ENCODE measurements at regions not wholly inside any gene's neighbourhood (a gene's known extent, or its start where the extent isn't known, plus 50 kb on each side); places are given as distances from the start of the nearest gene placed in this dataset.

- no peak for DNase-seq
- intact Hi-C loops (cut with DNase I) = no loop called here
- H3K4me3 ChIP-seq (ENCODE audit: low read length in 3 of 3) = no peak overlapping the region
- H3K36me3 ChIP-seq (ENCODE audit: control insufficient read depth in 2 of 3, insufficient read depth in 3 of 3, low read length in 3 of 3) = no peaks in the 10 kb centered on the region
- no peaks in the 10 kb centered on the region for H3K9me3 ChIP-seq (ENCODE audit: control insufficient read depth in 2 of 3, insufficient read depth in 1 of 3, low read length in 3 of 3)
- H3K4me1 ChIP-seq (ENCODE audit: control insufficient read depth in 2 of 3, insufficient read depth in 2 of 3, low read depth in 1 of 3, low read length in 3 of 3) = no peaks in the 10 kb centered on the region
- no peak overlapping the region for H3K27ac ChIP-seq (ENCODE audit: low read depth in 2 of 2, low read length in 2 of 2)
- FAIRE-seq = no peak
- TF ChIP-seq CTCF (IDR thresholded peaks at IDR 0.05; ENCODE audit: borderline replicate concordance, extremely low read depth, insufficient read depth) = no peak
- H3K9ac ChIP-seq (ENCODE audit: low read length in 3 of 3) = no peak overlapping the region
- no peaks in the 10 kb centered on the region for H3K27me3 ChIP-seq (ENCODE audit: control insufficient read depth, insufficient read depth, low read length)
Observed at GRCh38 chr16:51812945-51813344, 661.9 kb upstream of the SALL1 start.

GRCh38 chr16:51807551-51807950 lies 656.5 kb upstream of the SALL1 start:
- no peaks in the 10 kb centered on the region for H3K4me1 ChIP-seq (ENCODE audit: control insufficient read depth in 2 of 3, insufficient read depth in 2 of 3, low read depth in 1 of 3, low read length in 3 of 3)
- H3K27me3 ChIP-seq (ENCODE audit: control insufficient read depth, insufficient read depth, low read length) = no peaks in the 10 kb centered on the region
- H3K9me3 ChIP-seq (ENCODE audit: control insufficient read depth in 2 of 3, insufficient read depth in 1 of 3, low read length in 3 of 3) = no peaks in the 10 kb centered on the region
- no peak overlapping the region for H3K4me3 ChIP-seq (ENCODE audit: low read length in 3 of 3)
- no peak overlapping the region for H3K27ac ChIP-seq (ENCODE audit: low read depth in 2 of 2, low read length in 2 of 2)
- no peaks in the 10 kb centered on the region for H3K36me3 ChIP-seq (ENCODE audit: control insufficient read depth in 2 of 3, insufficient read depth in 3 of 3, low read length in 3 of 3)
- H3K9ac ChIP-seq (ENCODE audit: low read length in 3 of 3) = no peak overlapping the region
- intact Hi-C loops (cut with DNase I) = no loop called here
- no peak for FAIRE-seq
- DNase-seq = no peak
- no peak for TF ChIP-seq CTCF (IDR thresholded peaks at IDR 0.05; ENCODE audit: borderline replicate concordance, extremely low read depth, insufficient read depth)

- H3K4me3 ChIP-seq (ENCODE audit: low read length in 3 of 3) = no peak overlapping the region
- no peaks in the 10 kb centered on the region for H3K9me3 ChIP-seq (ENCODE audit: control insufficient read depth in 2 of 3, insufficient read depth in 1 of 3, low read length in 3 of 3)
- TF ChIP-seq CTCF (IDR thresholded peaks at IDR 0.05; ENCODE audit: borderline replicate concordance, extremely low read depth, insufficient read depth) = no peak
- DNase-seq = no peak
- H3K9ac ChIP-seq (ENCODE audit: low read length in 3 of 3) = no peak overlapping the region
- intact Hi-C loops (cut with DNase I) = no loop called here
- H3K27me3 ChIP-seq (ENCODE audit: control insufficient read depth, insufficient read depth, low read length) = no peaks in the 10 kb centered on the region
- no peak for FAIRE-seq
- H3K27ac ChIP-seq (ENCODE audit: low read depth in 2 of 2, low read length in 2 of 2) = no peak overlapping the region
- no peaks in the 10 kb centered on the region for H3K36me3 ChIP-seq (ENCODE audit: control insufficient read depth in 2 of 3, insufficient read depth in 3 of 3, low read length in 3 of 3)
- H3K4me1 ChIP-seq (ENCODE audit: control insufficient read depth in 2 of 3, insufficient read depth in 2 of 3, low read depth in 1 of 3, low read length in 3 of 3) = no peaks in the 10 kb centered on the region
Observed at GRCh38 chr16:51801635-51802034, 650.6 kb upstream of the SALL1 start.

DNA sequence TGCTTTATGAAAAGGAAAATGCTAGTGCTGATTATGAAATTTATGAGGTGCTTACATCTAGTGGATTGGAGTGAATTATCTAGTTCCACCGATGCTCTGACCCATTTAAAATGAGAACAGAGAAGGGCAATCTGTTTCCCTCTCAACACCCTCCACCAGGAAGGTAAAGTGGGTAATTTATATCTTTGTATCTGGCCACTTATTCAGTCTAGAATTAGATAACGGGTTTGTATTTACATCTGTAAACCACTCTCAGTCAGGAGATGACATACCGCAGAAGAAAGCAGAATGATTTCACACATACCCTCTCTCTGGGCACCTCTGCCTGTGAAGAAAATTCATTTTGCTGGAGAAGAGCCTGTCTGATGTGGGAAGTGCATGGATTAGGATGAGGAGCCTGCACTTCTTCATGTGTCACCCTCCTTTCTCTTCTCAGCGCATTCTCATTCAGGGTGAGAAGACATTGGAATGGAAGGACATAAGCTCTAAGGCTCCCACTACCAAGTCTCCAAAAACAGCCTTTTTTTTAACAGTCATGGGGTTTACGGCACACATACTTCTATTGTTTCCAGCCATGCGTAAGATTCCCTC lies 646.7 kb upstream of the SALL1 start:
- TF ChIP-seq CTCF (IDR thresholded peaks at IDR 0.05; ENCODE audit: borderline replicate concordance, extremely low read depth, insufficient read depth) = no peak
- DNase-seq (no peak), FAIRE-seq (no peak)

More for the DNA sequence above, 646.7 kb upstream of the SALL1 start:
- intact Hi-C loops (cut with DNase I) = no loop called here
- Histone ChIP-seq H3K9me3 (ENCODE audit: control insufficient read depth in 2 of 3, insufficient read depth in 1 of 3, low read length in 3 of 3) (no peaks in the 10 kb centered on the region), H3K9ac (ENCODE audit: low read length in 3 of 3) (no peak overlapping the region), H3K4me1 (ENCODE audit: control insufficient read depth in 2 of 3, insufficient read depth in 2 of 3, low read depth in 1 of 3, low read length in 3 of 3) (no peaks in the 10 kb centered on the region), H3K27ac (ENCODE audit: low read depth in 2 of 2, low read length in 2 of 2) (no peak overlapping the region), H3K36me3 (ENCODE audit: control insufficient read depth in 2 of 3, insufficient read depth in 3 of 3, low read length in 3 of 3) (no peaks in the 10 kb centered on the region), H3K27me3 (ENCODE audit: control insufficient read depth, insufficient read depth, low read length) (no peaks in the 10 kb centered on the region), H3K4me3 (ENCODE audit: low read length in 3 of 3) (no peak overlapping the region)
